GM12864 (cell line): ENCODE measurements at regions not wholly inside any gene's neighbourhood (a gene's known extent, or its start where the extent isn't known, plus 50 kb on each side); places are given as distances from the start of the nearest gene placed in this dataset.

ENCODE experiments used
- DNase-seq: peaks from one replicate; pipeline ENCODE4 v3.0.0-alpha.2; 2011; ENCODE audit warnings: low read depth
- H3K4me3 ChIP-seq: 2 replicates; pipeline ENCODE4 v1.5.1; 2011; ENCODE audit warnings: mild to moderate bottlenecking, low read depth, low read length, control low read depth
- TF ChIP-seq, protein P1 (sequence below): IDR thresholded peaks from 2 replicates; pipeline ENCODE4 v1.5.1; 2011; ENCODE audit warnings: low read depth, mild to moderate bottlenecking, moderate library complexity, low read length, control low read depth, inconsistent platforms; ENCODE audit errors: missing control alignments

DNA sequence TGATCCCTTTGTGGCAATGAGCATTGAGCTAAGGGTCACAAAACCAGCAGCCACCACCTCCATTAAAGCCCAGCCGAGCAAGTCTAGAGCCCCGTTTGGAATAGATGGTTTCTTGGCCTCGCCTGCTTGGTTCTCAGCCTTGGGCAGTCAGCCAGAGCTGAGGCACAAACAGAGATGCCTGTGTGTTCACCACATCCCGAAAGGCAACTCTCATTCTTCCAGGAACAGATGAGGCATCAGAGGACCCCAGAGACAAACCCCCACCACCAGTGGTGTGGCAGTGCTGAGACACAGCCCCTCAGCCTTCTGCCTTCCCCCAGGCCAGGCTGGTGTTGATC, 203.3 kb upstream of the ZMIZ1 start:
- DNase-seq, result no peak
- no peak overlapping the region for H3K4me3 ChIP-seq
- TF ChIP-seq, protein P1, sequence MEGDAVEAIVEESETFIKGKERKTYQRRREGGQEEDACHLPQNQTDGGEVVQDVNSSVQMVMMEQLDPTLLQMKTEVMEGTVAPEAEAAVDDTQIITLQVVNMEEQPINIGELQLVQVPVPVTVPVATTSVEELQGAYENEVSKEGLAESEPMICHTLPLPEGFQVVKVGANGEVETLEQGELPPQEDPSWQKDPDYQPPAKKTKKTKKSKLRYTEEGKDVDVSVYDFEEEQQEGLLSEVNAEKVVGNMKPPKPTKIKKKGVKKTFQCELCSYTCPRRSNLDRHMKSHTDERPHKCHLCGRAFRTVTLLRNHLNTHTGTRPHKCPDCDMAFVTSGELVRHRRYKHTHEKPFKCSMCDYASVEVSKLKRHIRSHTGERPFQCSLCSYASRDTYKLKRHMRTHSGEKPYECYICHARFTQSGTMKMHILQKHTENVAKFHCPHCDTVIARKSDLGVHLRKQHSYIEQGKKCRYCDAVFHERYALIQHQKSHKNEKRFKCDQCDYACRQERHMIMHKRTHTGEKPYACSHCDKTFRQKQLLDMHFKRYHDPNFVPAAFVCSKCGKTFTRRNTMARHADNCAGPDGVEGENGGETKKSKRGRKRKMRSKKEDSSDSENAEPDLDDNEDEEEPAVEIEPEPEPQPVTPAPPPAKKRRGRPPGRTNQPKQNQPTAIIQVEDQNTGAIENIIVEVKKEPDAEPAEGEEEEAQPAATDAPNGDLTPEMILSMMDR, result no peak

GRCh38 chr10:78865931-78866717, 202.6 kb upstream of the ZMIZ1 start:
- H3K4me3 ChIP-seq, result no peak overlapping the region
- TF ChIP-seq, protein P1, result no peak
- DNase-seq, result no peak

DNA sequence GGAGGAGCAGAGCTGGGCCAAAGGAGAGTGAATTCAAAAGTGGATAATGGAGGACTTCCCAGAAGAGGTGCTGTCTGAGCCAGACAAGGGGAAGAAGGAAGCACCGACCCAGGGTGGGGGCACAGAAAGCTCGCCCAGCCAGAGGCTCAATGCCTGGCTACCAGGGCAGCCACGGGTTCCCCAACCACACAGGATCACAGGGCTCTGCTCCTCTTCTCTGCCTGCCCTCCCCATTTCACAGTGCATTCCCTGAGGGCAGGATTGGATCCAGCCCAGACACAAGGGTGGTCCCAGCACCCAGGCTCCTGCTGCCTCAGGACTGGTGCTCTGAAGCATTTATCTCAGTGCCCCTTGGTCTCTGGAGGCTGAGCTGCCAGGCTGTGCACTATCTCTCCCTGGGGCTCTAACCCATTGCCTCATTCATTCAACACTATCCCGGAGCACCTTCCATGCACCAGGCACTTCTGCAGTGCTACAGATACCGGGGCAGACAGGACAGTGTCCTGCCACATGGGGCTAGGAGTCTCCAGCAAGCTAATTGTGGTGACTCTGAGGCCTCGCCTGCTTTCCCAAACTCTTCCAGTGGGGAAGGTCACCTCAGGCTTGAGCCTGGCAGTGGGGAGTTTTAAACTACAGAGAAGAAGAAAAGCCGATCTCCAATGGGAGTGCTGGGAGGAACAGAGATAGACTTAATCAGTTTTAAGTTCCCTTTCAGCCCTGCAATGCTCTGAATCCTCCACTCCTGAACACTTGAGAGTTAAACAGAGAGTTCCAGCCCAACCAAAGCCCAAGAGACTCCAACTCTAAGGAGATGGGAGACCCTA, 201.8 kb upstream of the ZMIZ1 start:
- TF ChIP-seq, protein P1, result no peak
- no peak for DNase-seq
- H3K4me3 ChIP-seq, result no peak overlapping the region

GRCh38 chr10:78867555-78867939, 201.2 kb upstream of the ZMIZ1 start:
- DNase-seq, result no peak
- H3K4me3 ChIP-seq, result no peak overlapping the region
- TF ChIP-seq, protein P1, result no peak

- TF ChIP-seq, protein P1, result no peak
- H3K4me3 ChIP-seq, result no peak overlapping the region
- no peak for DNase-seq
Measured at GRCh38 chr10:78868048-78868447, 200.7 kb upstream of the ZMIZ1 start.

DNA sequence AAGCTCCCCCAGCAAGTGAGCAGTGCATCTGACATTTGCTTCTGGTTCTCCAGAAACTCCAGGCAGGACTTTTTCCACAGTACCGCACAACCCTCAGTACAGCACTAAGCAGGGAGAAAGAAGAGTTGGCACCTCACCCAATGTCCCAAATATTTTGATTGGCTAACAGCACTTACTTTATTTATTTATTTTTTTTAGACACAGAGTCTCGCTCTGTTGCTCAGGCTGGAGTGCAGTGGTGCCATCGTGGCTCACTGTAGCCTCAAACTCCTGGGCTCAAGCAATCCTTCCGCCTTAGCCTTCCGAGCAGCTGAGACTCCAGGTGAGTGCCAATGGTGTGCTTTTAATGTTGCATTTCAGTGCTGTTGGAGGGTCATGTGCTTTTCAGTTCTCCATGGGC, 200.3 kb upstream of the ZMIZ1 start:
- no peak overlapping the region for H3K4me3 ChIP-seq
- TF ChIP-seq, protein P1, result no peak
- DNase-seq, result no peak
